HT-29 (cell line): ENCODE measurements at regions not wholly inside any gene's neighbourhood (a gene's known extent, or its start where the extent isn't known, plus 50 kb on each side); places are given as distances from the start of the nearest gene placed in this dataset.
"Not testable (repeated sequence)": the region's sequence is repeated elsewhere in the genome, so short reads cannot be mapped to it uniquely, and the experiment has no call there.

Experiments
- DNase-seq: peaks from one replicate; pipeline ENCODE4 v3.0.0-alpha.2; 2015; ENCODE audit warnings: low spot score

DNA sequence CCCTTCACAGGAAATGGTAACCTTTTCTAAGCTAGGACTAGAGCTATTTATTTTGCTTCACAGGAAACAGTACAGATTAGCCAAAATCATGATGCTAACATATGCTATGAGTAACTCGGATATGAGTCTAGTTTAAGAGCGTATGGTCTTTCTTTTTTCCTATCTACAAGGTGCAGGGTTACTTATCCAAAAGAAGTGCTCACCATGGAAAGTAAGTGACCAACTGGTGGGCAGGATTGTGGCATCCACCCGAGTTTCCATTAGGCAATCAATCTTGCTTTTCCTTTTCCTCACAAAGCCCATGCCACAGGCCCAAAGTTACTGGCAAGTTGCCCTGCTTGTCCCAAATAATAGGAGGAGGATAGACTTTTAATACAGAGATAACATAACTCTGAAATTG, 765.1 kb upstream of the POM121L12 start:
- no peak for DNase-seq

DNA sequence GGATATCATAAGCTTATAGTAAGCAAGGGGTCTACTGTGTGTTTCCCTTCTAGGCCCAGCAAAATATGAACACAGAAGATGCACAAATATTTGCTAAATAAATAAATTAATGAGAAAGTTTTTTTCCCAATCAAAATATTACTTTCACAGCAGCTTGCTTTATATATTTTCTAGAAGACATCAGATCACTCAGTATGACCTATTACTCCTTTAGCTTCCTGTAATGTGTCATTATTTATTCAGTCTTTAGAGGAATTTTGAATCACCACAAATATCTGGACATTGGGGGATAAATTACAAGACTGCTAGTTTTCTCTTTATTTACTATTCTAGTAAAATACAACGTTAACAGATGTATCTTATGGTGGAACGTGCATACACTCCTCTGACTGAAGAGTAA, 765.8 kb upstream of the POM121L12 start:
- DNase-seq, result no peak

DNA sequence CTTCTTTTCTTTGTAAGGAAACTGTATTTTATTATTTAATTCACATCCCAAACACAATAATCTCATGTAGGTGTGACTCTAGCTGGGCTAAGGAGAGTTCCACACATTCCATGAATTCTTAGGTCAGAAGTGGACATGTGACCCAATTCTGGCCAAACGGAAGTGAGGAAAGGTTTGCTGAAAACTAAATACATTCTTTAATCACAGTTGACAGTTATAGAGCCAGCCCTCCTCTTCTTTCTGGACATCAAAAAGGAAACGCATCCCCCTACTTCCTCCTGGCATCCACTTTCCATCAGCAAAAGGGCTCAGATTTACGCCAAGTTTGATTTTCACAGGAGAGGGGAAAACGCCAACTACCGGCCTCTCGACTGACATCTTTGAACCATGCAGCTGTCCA, 774.4 kb upstream of the POM121L12 start:
- no peak for DNase-seq

DNA sequence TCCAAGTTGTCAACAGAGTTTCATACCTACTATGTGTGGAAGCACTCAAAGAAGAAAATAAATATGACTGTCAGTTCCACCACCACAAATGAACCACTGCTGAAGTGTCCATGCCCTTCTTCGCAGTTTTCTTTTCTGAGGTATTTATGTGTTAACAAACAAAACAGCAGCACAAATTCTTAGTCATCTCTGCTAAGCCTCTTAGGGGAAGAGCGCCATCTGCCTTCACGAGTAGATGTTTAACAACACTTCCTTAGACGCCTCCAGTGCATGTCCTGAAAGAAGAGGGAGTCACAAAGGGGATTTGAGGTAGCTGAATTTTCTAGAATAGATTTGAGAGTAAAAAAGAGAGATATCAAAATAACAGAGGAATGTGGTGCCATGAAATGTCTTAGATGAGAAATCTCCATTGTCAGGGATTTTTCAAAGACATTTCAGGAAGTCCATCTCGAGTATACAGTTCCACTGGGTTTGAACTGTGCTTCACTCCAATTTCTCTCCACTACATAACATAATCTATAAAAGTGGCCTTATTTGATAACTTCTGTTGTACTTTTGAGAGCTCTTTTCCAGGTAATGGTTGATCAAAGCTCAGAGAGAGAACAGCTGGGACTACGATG, 775.3 kb upstream of the POM121L12 start:
- DNase-seq, result peak; percentile 56

DNA sequence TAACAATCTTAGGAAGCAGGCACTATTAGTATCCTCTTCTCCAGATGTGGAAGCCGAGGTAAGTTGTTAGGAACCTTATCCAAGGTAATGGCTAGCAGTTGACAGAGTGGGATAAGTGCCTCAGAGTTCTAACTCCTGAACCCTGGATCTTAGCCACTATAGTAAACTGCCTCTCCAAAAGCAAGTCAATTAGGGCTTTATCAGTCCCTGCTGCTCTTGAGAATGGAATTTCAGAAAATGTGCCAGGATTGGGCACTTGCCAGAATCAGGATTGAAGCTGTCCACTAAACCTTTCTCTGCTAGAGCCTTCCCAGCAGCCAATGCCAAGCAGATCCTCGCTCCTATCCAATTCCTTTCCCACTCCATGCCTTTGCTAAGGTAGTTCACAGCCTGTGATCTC, 777.5 kb upstream of the POM121L12 start:
- no peak for DNase-seq

DNA sequence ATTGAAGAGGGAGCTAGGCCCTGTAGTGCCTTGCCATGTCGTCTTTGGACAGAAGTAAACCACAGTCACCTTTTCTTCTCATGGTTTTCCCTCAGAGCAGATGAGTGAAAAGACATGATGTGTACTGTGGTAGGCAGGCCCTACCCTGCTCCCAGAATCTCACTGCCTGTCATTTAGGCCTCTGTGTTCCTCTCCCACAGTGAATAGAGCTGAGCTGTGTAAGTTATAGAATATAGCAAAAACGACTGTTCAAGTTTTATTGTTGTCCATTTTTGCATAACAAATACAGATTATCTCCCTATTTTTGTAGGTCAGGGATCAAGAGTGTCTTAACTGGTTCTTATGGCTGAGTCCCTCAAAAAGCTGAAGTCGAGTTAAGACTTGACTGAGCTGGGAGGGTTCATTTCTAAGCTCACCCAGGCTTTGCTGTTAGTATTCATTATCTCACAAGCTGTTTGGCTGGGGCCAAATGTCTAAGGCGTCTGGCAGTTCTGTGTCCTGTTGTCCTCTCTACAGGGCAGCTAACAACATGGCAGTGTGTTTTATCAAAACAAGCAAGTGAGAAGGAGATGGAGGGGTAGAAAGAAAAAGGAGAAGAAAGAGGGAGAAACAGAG, 780.9 kb upstream of the POM121L12 start:
- no peak for DNase-seq

DNA sequence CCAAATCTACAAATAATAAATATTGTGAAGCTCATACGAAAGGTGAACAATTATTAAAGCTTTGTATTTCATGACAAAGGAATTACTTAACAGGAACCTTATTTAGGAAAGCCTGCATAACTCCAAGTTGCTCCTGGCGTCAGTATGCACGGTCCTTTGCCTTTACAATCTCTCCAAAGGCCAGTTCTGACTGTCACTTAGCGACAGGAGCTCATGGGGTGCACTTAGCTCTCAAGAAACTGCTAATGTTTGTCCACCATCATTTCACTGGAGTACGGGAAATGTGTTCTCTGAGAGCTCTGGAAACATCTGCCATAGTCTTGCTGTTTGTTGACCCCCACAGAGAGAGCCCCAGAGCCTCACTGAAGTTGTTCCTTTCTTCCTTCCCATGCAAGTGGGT, 781.5 kb upstream of the POM121L12 start:
- no peak for DNase-seq

DNA sequence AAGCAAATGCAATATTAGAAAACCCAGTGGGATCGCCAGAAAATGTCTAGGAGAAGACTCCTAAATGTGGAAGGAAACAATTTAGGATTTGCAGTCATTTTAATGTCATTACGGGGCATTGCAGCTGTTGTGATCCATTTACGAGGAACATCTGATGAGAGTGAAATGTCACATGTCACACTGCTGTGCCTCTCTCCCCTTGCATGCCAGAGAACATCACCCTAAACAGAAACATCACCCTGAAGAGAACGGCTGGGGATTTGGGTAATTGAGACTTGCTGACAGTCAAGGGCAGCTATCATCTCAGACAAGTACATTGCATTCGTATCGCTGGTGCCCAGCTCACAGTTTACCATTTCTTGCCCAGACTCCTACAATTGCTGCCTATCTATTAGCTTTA, 785.7 kb upstream of the POM121L12 start:
- no peak for DNase-seq

DNA sequence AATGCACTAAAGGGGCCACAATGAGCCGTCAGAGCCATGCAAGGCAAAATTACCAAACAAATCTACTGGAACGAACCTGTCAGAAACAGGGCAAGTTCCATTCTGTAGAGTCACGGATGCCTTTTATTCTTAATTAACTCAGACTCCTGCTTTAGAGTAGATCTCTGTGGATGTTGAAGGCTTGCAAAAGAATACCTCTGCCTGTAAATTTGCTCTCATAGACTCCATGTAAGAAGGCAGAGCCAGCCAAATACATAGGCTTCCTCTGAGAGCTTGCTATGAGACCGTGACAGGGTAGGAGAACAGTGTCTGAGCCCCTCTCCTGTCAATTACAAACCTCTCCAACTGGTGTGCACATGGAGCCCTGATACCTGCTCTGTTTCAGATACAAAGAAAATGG, 787.9 kb upstream of the POM121L12 start:
- no peak for DNase-seq

DNA sequence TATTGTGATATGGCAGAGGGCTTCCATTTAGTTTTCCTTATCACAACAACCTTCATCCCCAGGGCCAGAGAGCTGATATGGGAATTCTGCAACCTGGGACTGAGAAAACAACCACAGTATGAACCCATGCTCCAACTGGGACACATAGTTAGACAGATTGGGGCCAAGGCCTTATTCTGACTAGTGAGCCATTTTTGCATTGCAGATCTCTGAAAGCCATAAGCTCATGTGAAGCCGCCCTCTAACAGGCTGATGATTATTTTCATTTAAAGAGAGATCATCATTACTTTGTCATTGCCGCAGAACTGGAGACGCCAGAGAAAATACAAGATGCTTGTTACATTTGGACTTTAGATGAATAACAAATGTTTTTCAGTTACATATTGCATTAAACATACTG, 791.7 kb upstream of the POM121L12 start:
- no peak for DNase-seq

DNA sequence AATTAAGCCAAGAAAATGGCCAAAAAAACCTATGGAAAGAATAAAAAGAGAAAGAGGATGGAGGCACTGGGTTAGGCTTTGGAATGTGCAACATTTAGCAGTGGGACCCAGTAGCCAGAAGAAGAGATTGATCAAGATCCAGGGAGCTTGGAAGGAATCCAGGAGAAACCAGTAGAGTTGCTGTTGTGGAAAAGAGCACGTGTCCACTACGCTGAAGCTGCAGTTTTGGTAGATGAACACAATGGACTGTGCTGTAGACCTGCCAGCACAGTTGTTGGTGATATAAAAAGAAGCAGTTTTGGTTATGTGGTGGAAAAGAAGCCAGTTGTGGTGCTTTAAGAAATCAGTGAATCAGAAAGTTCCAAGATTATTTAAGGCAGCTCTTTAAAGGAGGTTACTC, 802.2 kb upstream of the POM121L12 start:
- DNase-seq, result no peak

DNA sequence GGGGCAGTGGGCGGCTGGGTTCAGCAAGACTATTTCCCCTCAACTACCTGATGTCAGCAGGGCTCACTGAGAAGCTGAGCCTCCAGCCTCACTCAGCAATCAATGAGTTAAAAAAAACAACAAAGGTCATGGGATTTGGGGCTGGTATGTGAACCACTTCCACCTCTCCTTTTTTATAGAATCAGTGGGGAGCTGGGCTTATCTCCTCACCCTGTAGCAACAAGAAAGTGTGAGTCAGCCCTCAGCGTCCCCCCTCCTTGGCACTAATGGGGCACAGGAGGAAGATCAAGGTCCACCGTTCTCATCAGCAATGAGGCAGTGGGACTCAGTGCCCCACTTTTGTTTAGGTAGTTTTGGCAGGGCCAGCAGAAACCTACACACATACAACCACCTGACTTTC, 823.5 kb upstream of the POM121L12 start:
- no peak for DNase-seq

DNA sequence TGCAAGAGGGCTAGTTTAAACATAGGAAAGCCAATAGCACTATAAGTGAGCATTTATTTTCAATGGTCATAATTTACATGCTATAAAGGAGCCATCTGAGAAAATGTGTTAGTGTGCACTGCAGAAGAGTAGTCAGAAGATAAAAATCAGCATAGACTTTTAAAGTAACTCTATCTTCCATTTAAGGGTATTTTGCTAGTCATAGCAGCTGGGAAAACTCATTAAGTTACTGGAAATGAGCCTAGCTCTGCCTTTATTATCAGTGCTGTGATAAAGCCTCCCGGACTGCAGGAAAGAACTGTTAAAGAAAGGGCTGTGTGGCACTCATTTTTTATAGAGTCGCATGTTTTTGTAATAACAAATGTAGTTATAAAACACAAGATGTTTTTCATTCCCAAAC, 825.8 kb upstream of the POM121L12 start:
- DNase-seq, result no peak

DNA sequence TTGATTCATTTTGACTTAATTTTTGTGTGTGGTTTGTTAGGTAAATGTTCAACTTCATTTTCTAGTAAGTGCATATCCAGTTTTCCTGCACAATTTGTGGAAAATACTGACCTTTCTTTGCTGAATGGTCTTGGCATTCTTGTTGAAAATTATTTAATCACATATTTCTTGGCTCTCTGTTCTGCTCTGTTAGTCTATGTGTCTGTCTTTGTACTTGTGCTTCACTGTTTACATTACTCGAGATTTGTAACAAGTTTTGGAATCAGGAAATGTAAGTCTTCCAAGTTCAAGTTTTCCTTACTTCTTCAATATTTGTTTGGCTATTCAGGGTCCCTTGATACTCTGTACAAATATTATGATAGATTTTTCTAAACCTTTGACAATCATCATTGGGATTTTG, 838.2 kb upstream of the POM121L12 start:
- no peak for DNase-seq

DNA sequence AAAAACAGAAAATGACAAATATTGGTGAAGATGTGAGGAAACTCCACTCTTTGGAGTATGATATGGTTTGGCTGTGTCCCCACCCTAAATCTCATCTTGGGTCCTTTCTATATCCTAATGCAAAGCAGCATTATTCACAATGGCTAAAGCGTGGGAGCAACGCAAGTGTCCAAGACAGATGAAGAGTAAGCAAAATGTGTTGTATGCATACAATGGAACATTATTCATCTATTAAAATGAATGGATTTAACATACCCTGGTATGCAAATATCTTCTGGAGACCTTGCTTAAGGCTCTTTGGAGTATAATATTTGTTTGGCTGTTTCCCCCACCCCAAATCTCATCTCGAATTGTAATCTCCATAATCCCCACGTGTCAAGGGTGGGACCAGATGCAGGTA, 839.8 kb upstream of the POM121L12 start:
- DNase-seq, result no peak

DNA sequence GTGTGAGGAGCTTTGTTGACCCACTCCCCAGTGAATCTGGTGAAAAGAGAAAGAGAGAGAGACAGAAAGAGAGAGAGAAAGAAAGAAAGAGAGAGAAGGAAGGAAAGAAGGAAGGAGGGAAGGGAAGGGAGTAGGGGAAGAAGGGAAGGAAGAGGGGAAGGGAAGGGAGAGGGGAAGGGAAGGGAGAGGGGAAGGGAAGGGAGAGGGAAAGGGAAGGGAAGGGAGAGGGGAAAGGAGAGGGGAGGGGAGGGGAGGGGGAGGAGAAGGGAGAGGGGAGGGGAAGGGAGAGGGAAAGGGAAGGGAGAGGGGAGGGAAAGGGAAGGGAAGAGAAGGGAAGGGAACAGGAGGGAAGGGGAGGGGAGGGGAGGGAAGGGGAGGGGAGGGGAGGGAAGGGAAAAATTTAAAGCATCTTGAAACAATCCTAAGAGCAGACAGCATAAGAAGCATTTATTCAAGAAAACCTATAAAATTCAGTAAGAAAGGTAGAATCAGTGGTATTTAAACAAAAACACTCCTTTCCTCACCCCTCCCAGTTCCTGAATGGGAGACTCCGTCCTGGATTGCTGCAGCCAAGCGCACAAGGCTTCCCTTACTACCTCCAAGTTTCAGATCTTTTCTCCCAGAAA, 846.2 kb upstream of the POM121L12 start:
- DNase-seq, result no peak

DNA sequence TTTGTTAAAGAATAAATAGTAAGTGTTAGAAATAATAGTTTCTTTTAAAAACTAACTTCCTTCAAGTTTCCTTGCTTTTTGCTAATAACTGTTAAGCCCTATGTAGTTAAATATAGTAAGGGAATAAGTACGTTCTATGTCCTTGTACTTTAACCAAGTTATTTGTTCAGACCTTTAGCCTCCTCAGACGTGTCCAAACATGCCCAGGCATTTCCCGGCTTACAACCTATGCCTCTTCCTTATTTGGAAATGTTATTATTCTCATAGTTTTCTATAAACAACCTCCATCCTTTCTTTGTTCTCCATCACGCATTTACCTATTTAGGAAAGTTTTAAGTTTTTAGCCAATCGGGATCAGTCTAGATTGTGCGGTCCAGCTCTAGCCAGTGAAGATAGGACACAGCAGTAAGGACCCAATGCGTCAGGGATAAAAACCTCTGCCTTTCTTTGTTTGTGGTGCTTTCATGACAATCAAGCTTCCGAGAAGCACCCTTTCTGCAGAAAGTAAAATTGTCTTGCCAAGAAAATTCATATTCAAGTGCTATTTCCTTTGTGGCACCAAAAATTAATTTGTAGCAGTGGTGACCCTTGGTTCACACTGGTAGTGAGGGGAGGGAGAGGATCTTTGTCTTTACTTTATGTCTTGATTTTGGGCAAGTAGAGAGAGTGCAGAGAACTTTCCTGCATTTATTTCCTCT, 851.3 kb upstream of the POM121L12 start:
- DNase-seq, result no peak

DNA sequence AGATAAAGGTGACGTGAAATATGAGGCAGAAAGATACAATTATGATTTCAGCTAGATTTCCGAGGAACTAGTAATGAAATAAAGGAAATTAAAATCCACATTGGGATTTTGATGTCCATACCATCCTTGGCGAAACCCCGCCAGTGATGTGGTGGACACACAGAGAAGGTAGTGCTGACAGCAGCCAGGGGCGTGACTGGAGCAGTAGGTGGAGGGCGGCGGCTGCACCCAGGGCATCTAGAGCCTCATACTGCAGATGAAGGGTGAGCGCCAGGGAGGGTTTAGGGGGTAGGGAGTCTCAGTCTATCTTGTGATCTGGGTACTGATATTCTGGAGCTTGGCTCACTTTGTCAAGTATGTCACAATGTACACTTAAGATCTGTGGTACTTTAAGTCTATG, 855.5 kb upstream of the POM121L12 start:
- no peak for DNase-seq

DNA sequence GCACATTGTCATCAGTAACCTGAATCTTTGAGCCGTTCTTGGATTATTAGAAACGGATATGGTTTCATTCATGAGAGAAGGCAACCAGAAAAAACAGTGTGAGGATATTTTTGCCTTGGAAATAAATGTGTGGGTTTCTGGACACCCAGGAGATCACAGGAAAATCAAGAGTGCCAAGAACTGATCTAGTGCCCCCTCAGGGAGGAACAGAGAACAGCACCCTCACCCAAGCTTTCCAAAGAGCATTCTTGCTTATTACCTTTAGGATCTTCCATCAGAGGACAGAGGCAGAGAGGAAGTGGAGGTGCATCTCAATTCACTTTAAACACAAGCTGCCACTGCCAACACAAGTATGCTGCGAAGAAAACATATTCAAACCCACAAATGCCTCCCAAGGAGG, 851.5 kb upstream of the COBL start:
- peak; percentile 57 for DNase-seq

DNA sequence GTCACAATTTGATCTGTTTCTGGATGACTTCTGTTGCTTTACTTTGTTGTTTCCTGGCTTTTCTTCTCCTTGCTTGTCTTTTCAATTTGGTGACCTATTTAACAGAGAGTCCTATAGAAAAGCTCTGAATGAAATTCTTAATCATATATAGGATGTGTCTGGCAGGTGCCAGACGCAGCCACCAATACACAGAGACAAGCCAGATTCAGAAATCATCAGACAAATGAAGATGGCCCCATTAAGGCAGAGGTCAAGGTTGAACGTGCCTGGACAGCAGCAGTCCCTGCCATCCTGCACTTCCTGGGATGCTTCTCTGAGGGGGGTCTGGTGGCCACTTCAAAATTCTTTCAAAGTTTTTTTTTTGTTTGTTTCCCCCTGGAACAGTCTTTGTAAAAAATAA, 846.7 kb upstream of the COBL start:
- DNase-seq, result no peak

DNA sequence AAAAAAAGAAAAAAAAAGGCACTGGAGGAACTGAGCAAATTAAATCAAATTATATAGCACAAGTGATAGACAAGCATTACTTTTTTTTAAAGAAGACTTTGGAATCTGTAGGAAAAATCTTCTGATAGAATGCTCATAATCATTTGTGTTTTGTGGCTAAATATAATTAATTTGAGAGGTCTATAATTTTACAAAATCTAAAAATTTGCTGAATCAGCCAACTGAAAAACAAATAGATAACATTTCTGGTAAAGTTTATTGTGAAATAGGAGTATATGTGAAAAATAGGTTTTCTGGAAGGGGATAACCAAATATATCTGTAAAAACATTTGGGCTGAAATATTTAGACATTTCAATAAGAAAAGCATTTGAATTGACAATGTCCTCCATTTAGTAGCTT, 844.9 kb upstream of the COBL start:
- no peak for DNase-seq

DNA sequence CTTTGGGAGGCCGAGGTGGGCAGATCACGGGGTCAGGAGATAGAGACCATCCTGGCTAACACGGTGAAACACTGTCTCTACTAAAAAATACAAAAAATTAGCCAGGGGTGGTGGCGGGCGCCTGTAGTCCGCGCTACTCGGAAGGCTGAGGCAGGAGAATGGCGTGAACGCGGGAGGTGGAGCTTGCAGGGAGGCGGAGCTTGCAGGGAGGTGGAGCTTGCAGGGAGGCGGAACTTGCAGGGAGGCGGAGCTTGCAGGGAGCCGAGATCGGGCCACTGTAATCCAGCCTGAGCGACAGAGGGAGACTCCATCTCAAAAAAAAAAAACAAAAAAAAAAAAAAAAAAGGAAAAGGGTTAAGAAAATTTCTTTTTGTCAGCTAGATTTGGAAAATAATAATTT, 842.8 kb upstream of the COBL start:
- not testable (repeated sequence) for DNase-seq

DNA sequence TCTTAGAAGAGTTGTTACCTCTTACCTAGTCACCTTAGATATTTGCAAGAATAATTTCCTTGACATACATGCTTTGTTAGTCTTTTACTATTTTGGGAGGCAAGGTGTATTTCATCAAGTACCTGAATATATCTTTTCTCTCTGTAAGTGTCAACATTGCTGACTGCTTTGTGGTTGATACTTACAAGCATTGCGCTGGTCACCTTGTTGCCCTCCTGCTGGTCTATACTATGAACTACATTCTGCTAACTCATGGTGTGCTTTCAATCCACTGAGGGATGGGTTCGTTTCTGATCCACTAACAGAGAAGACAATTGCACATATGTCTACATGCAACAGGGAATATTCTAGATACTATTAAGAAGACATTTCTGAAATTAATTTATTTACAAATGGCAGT, 837.8 kb upstream of the COBL start:
- DNase-seq, result peak; percentile 35
